HL-60/S4 treated with phorbol 12-myristate 13-acetate at 8.2 ng/mL for 4 days and 3 days (cell line): ENCODE measurements at regions not wholly inside any gene's neighbourhood (a gene's known extent, or its start where the extent isn't known, plus 50 kb on each side); places are given as distances from the start of the nearest gene placed in this dataset.
"Not testable (repeated sequence)": the region's sequence is repeated elsewhere in the genome, so short reads cannot be mapped to it uniquely, and the experiment has no call there.

Source experiments
- in situ Hi-C: fragments of 300-500 bp; cut with MboI; formaldehyde crosslinking; loops from 2 replicates; pipeline ENCODE4 v1.15.0; 2022; ENCODE audit warnings: low sequenced_read_pairs

GRCh38 chr21:28723646-28724045, 269.0 kb downstream of the LTN1 start:
- in situ Hi-C loops, result no loop called here

- in situ Hi-C loops, result no loop called here
Measured at GRCh38 chr21:28719723-28720122, 273.0 kb downstream of the LTN1 start.

GRCh38 chr21:28714777-28715464, 277.8 kb downstream of the LTN1 start:
- in situ Hi-C loops, result no loop called here

GRCh38 chr21:28712411-28712810, 280.3 kb downstream of the LTN1 start:
- in situ Hi-C loops, result no loop called here

GRCh38 chr21:28705616-28706015, 287.1 kb downstream of the LTN1 start:
- in situ Hi-C loops, result no loop called here

GRCh38 chr21:28704746-28705145, 287.9 kb downstream of the LTN1 start:
- in situ Hi-C loops, result no loop called here

- in situ Hi-C loops, result no loop called here
Measured at GRCh38 chr21:28703861-28704260, 288.8 kb downstream of the LTN1 start.

- in situ Hi-C loops, result no loop called here
Measured at GRCh38 chr21:28699596-28700259, 292.9 kb downstream of the LTN1 start.

GRCh38 chr21:28699186-28699585, 293.5 kb downstream of the LTN1 start:
- in situ Hi-C loops, result no loop called here

GRCh38 chr21:28696844-28697410, 295.8 kb downstream of the LTN1 start:
- in situ Hi-C loops, result no loop called here

- in situ Hi-C loops, result no loop called here
Measured at GRCh38 chr21:28693476-28693875, 299.2 kb downstream of the LTN1 start.

GRCh38 chr21:28690196-28690595, 302.5 kb downstream of the LTN1 start:
- in situ Hi-C loops, result no loop called here

GRCh38 chr21:28688381-28688780, 304.3 kb downstream of the LTN1 start:
- in situ Hi-C loops, result no loop called here

- in situ Hi-C loops, result no loop called here
Measured at GRCh38 chr21:28687586-28687985, 305.1 kb downstream of the LTN1 start.

- in situ Hi-C loops, result no loop called here
Measured at GRCh38 chr21:28683982-28684752, 308.5 kb downstream of the LTN1 start.

GRCh38 chr21:28682884-28683283, 309.8 kb downstream of the LTN1 start:
- in situ Hi-C loops, result not testable (repeated sequence)

- in situ Hi-C loops, result not testable (repeated sequence)
Measured at GRCh38 chr21:28677096-28677495, 315.6 kb downstream of the LTN1 start.

GRCh38 chr21:28675331-28676041, 317.2 kb downstream of the LTN1 start:
- in situ Hi-C loops, result no loop called here

GRCh38 chr21:28674763-28675162, 317.9 kb downstream of the LTN1 start:
- in situ Hi-C loops, result no loop called here

GRCh38 chr21:28671549-28672195, 321.0 kb downstream of the LTN1 start:
- in situ Hi-C loops, result no loop called here
